IMR-90 (cell line): ENCODE measurements at regions not wholly inside any gene's neighbourhood (a gene's known extent, or its start where the extent isn't known, plus 50 kb on each side); places are given as distances from the start of the nearest gene placed in this dataset.

Source experiments
- ATAC-seq: fragments of 200-7000 bp; cut with Tn5 transposase; 2 replicates; pipeline ENCODE4 v1.9.1; 2020; ENCODE audit warnings: low read depth, mild to moderate bottlenecking, moderate library complexity
- BruUV-seq: library from RNA; stranded (reverse); fragments of 400-500 nt; replicated peaks from 2 replicates; lab custom pipeline; 2021; lab: Mats Ljungman, UMichigan
- CTCF ChIA-PET: fragments of 300-600 bp; formaldehyde crosslinking; extraction: SDS; loops from one replicate; lab custom pipeline; 2021; ENCODE audit warnings: antibody characterized with exemption; lab: Yijun Ruan, JAX
- POLR2A ChIA-PET: fragments of 300-600 bp; sonication (Branson Sonifier 250); formaldehyde crosslinking; loops from one replicate; lab custom pipeline; 2022; ENCODE audit warnings: antibody characterized with exemption; ENCODE audit not compliant: unreplicated experiment; lab: Charles Lee
- DNase-seq: peaks from one replicate; pipeline ENCODE4 v3.0.0; 2013
- H2AFZ ChIP-seq: replicated peaks from 2 replicates; pipeline ENCODE3; 2013; ENCODE audit warnings: low read length, mild to moderate bottlenecking; ENCODE audit not compliant: poor library complexity
- H2AK5ac ChIP-seq: 2 replicates; pipeline ENCODE4 v1.6.1; 2013; ENCODE audit warnings: low read depth, low read length, inconsistent platforms
- H2AK9ac ChIP-seq: replicated peaks from 2 replicates; pipeline ENCODE3; 2013; ENCODE audit warnings: mild to moderate bottlenecking, low read depth, low read length, moderate library complexity; ENCODE audit not compliant: poor library complexity
- H2BK120ac ChIP-seq: 2 replicates; pipeline ENCODE4 v1.6.1; 2013; ENCODE audit warnings: low read depth, low read length, inconsistent platforms
- H2BK15ac ChIP-seq: 3 replicates; pipeline ENCODE4 v1.6.1; 2013; ENCODE audit warnings: low read depth, low read length, inconsistent platforms
- H2BK20ac ChIP-seq: 2 replicates; pipeline ENCODE4 v1.6.1; 2013; ENCODE audit warnings: low read depth, mild to moderate bottlenecking, inconsistent platforms, low read length, moderate library complexity
- H2BK5ac ChIP-seq: 2 replicates; pipeline ENCODE4 v1.6.1; 2013; ENCODE audit warnings: mild to moderate bottlenecking, low read depth, low read length, inconsistent platforms; ENCODE audit not compliant: poor library complexity, severe bottlenecking
- H3K14ac ChIP-seq: replicated peaks from 2 replicates; pipeline ENCODE4 v1.6.1; 2013; ENCODE audit warnings: low read depth, low read length, inconsistent platforms
- H3K18ac ChIP-seq: 2 replicates; pipeline ENCODE4 v1.6.1; 2013; ENCODE audit warnings: low read depth, low read length, control low read depth
- H3K23ac ChIP-seq: 2 replicates; pipeline ENCODE4 v1.6.1; 2013; ENCODE audit warnings: low read depth, low read length, inconsistent platforms
- H3K27ac ChIP-seq: 2 replicates; pipeline ENCODE4 v1.5.1; 2013; ENCODE audit warnings: mild to moderate bottlenecking, control low read depth, low read length; ENCODE audit not compliant: insufficient read depth
- H3K27me3 ChIP-seq: 2 replicates; pipeline ENCODE4 v1.6.1; 2013; ENCODE audit warnings: low read length; ENCODE audit not compliant: control insufficient read depth, insufficient read depth
- H3K36me3 ChIP-seq: 2 replicates; pipeline ENCODE4 v1.6.1; 2013; ENCODE audit warnings: low read length, mixed read lengths; ENCODE audit not compliant: control insufficient read depth, insufficient read depth
- H3K4ac ChIP-seq: 2 replicates; pipeline ENCODE4 v1.6.1; 2013; ENCODE audit warnings: low read depth, low read length, inconsistent platforms
- H3K4me1 ChIP-seq: 2 replicates; pipeline ENCODE4 v1.6.1; 2013; ENCODE audit warnings: low read length, mixed read lengths; ENCODE audit not compliant: control insufficient read depth, insufficient read depth
- H3K4me2 ChIP-seq: 2 replicates; pipeline ENCODE4 v1.6.1; 2013; ENCODE audit warnings: low read depth, mild to moderate bottlenecking, control low read depth, low read length, moderate library complexity
- H3K4me3 ChIP-seq: 2 replicates; pipeline ENCODE4 v1.5.1; 2013; ENCODE audit warnings: low read depth, mild to moderate bottlenecking, control low read depth, low read length, moderate library complexity; ENCODE audit not compliant: insufficient read depth
- H3K56ac ChIP-seq: 2 replicates; pipeline ENCODE4 v1.6.1; 2013; ENCODE audit warnings: low read length, inconsistent platforms; ENCODE audit not compliant: insufficient read depth; ENCODE audit errors: extremely low read depth
- H3K79me1 ChIP-seq, 2 experiments: 2 replicates each; pipeline ENCODE4 v1.6.1; 2013; ENCODE audit warnings: low read length in 2 of 2, inconsistent platforms in 1 of 2, low read depth in 1 of 2
- H3K9ac ChIP-seq: 2 replicates; pipeline ENCODE4 v1.6.1; 2013; ENCODE audit warnings: low read depth, low read length, control low read depth
- H3K9me1 ChIP-seq: 2 replicates; pipeline ENCODE4 v1.6.1; 2013; ENCODE audit warnings: low read length, inconsistent platforms; ENCODE audit not compliant: insufficient read depth
- H3K9me3 ChIP-seq: 2 replicates; pipeline ENCODE4 v1.6.1; 2013; ENCODE audit warnings: low read length; ENCODE audit not compliant: control insufficient read depth, insufficient read depth
- H4K20me1 ChIP-seq: 2 replicates; pipeline ENCODE4 v1.6.1; 2013; ENCODE audit warnings: low read length, inconsistent platforms; ENCODE audit not compliant: insufficient read depth
- H4K5ac ChIP-seq: 2 replicates; pipeline ENCODE4 v1.6.1; 2013; ENCODE audit warnings: mild to moderate bottlenecking, low read depth, low read length, control low read depth
- H4K8ac ChIP-seq, 2 experiments: 2 replicates each; pipeline ENCODE4 v1.6.1; 2013; ENCODE audit warnings: low read depth in 2 of 2, low read length in 2 of 2, control low read depth in 1 of 2, inconsistent platforms in 1 of 2
- H4K91ac ChIP-seq: 2 replicates; pipeline ENCODE4 v1.6.1; 2013; ENCODE audit warnings: low read depth, low read length, inconsistent platforms; ENCODE audit not compliant: insufficient read depth
- BHLHE40 ChIP-seq: fragments of 150-350 bp; IDR thresholded peaks from 2 replicates; pipeline ENCODE4 v1.6.1; 2016; ENCODE audit warnings: mild to moderate bottlenecking, low read depth, low read length
- CEBPB ChIP-seq: IDR thresholded peaks from 2 replicates; pipeline ENCODE4 v1.6.1; 2012; ENCODE audit warnings: low read depth, low read length, improper control_type of control experiment
- CTCF ChIP-seq: conservative IDR thresholded peaks from 2 replicates; pipeline ENCODE4 v1.5.1; 2012; ENCODE audit warnings: mild to moderate bottlenecking, low read depth, low read length, improper control_type of control experiment
- ELK1 ChIP-seq: fragments of 150-350 bp; IDR thresholded peaks from 2 replicates; pipeline ENCODE4 v1.6.1; 2016; ENCODE audit warnings: low read depth, mild to moderate bottlenecking, low read length, moderate library complexity, borderline replicate concordance
- FOS ChIP-seq: fragments of 150-350 bp; IDR thresholded peaks from 2 replicates; pipeline ENCODE4 v1.6.1; 2016; ENCODE audit warnings: low read depth, low read length
- MAFK ChIP-seq: IDR thresholded peaks from 2 replicates; pipeline ENCODE4 v1.6.1; 2012; ENCODE audit warnings: low read depth, low read length, improper control_type of control experiment
- MAZ ChIP-seq: IDR thresholded peaks from 2 replicates; pipeline ENCODE4 v1.6.1; 2012; ENCODE audit warnings: low read depth, mild to moderate bottlenecking, low read length, improper control_type of control experiment, moderate library complexity, borderline replicate concordance
- MXI1 ChIP-seq: IDR thresholded peaks from 2 replicates; pipeline ENCODE4 v1.6.1; 2012; ENCODE audit warnings: low read depth, mild to moderate bottlenecking, low read length, moderate library complexity, borderline replicate concordance
- NFE2L2 ChIP-seq: fragments of 150-350 bp; IDR thresholded peaks from 2 replicates; pipeline ENCODE4 v1.6.1; 2016; ENCODE audit warnings: low read depth, mild to moderate bottlenecking, low read length
- POLR2A ChIP-seq: IDR thresholded peaks from 2 replicates; pipeline ENCODE4 v1.6.1; 2012; ENCODE audit warnings: mild to moderate bottlenecking, low read depth, low read length
- RAD21 ChIP-seq: IDR thresholded peaks from 2 replicates; pipeline ENCODE4 v1.6.1; 2012; ENCODE audit warnings: low read length, improper control_type of control experiment
- RCOR1 ChIP-seq: IDR thresholded peaks from 2 replicates; pipeline ENCODE4 v1.6.1; 2012; ENCODE audit warnings: mild to moderate bottlenecking, low read length, improper control_type of control experiment; ENCODE audit not compliant: insufficient replicate concordance
- RFX5 ChIP-seq: IDR thresholded peaks from 2 replicates; pipeline ENCODE4 v1.8.0; 2012; ENCODE audit warnings: low read depth, mild to moderate bottlenecking, low read length, moderate library complexity
- USF2 ChIP-seq: fragments of 150-350 bp; IDR thresholded peaks from 2 replicates; pipeline ENCODE4 v1.6.1; 2017; ENCODE audit warnings: mild to moderate bottlenecking, antibody characterized with exemption, low read length, low read depth
- dilution Hi-C: fragments of 300-500 bp; cut with HindIII; formaldehyde crosslinking; loops from one replicate; pipeline ENCODE4 v1.14.3; 2018; ENCODE audit warnings: low sequenced_read_pairs; ENCODE audit not compliant: unreplicated experiment
- in situ Hi-C: fragments of 300-500 bp; cut with MboI; formaldehyde crosslinking; loops from 3 replicates; pipeline ENCODE4 v1.14.3; 2019; ENCODE audit warnings: low sequenced_read_pairs, inconsistent platforms, mixed read lengths
- intact Hi-C: fragments of 100-400 bp; cut with micrococcal nuclease; formaldehyde crosslinking; loops from 2 replicates; pipeline ENCODE4 v1.10.0; 2022

GRCh38 chr3:144831955-144832716 is 860.5 kb downstream of the DIPK2A start:
- H4K20me1 ChIP-seq: no peaks in the 10 kb centered on the region
- POLR2A ChIA-PET: no interaction called here
- no peak overlapping the region for H4K5ac ChIP-seq
- H2BK20ac ChIP-seq: no peak overlapping the region
- no peak overlapping the region for H3K56ac ChIP-seq
- DNase-seq (no peak), ATAC-seq (no peak)
- CTCF ChIA-PET: no interaction called here
- no peak overlapping the region for H2BK120ac ChIP-seq
- intact Hi-C loops: no loop called here
- no peaks in the 10 kb centered on the region for H3K27me3 ChIP-seq
- H3K4me1 ChIP-seq: no peaks in the 10 kb centered on the region
- no peak overlapping the region for H3K18ac ChIP-seq
- no peak overlapping the region for H3K23ac ChIP-seq
- H2BK5ac ChIP-seq: no peak overlapping the region
- no peak for TF ChIP-seq FOS
- TF ChIP-seq CTCF: no peak
- TF ChIP-seq CEBPB: no peak
- TF ChIP-seq MAZ: no peak
- TF ChIP-seq RCOR1: no peak
- TF ChIP-seq MXI1: no peak
- no peak for TF ChIP-seq RAD21
- TF ChIP-seq BHLHE40: no peak
- TF ChIP-seq MAFK: no peak
- TF ChIP-seq RFX5: no peak
- TF ChIP-seq USF2: no peak
- TF ChIP-seq ELK1: no peak
- no peak for TF ChIP-seq NFE2L2
- TF ChIP-seq POLR2A: no peak
- H3K9me1 ChIP-seq: no peaks in the 10 kb centered on the region
- H4K8ac ChIP-seq: no peak overlapping the region
- no peaks in the 10 kb centered on the region for H3K79me1 ChIP-seq
- H2AK9ac ChIP-seq: no peak overlapping the region
- no peak overlapping the region for H2AK5ac ChIP-seq
- dilution Hi-C loops: no loop called here
- H3K9ac ChIP-seq: no peak overlapping the region
- H4K91ac ChIP-seq: no peak overlapping the region
- peaks cover 5% of the 10 kb centered on the region for H3K9me3 ChIP-seq
- no peak overlapping the region for H3K4me3 ChIP-seq
- in situ Hi-C loops: no loop called here
- H2BK15ac ChIP-seq: no peak overlapping the region
- H3K4ac ChIP-seq: no peak overlapping the region
- no peak overlapping the region for H2AFZ ChIP-seq
- no peaks in the 10 kb centered on the region for H3K36me3 ChIP-seq
- H3K4me2 ChIP-seq: no peak overlapping the region
- H3K27ac ChIP-seq: no peak overlapping the region
- no TSS peak for BruUV-seq
- no peak overlapping the region for H3K14ac ChIP-seq
